ENCODE measurements at regions not wholly inside any gene's neighbourhood (a gene's known extent, or its start where the extent isn't known, plus 50 kb on each side); places are given as distances from the start of the nearest gene placed in this dataset.
A peak's percentile ranks its signal among the peaks of the same experiment; 100 is the strongest.
"Not testable (repeated sequence)": the region's sequence is repeated elsewhere in the genome, so short reads cannot be mapped to it uniquely, and the experiment has no call there.

DNA sequence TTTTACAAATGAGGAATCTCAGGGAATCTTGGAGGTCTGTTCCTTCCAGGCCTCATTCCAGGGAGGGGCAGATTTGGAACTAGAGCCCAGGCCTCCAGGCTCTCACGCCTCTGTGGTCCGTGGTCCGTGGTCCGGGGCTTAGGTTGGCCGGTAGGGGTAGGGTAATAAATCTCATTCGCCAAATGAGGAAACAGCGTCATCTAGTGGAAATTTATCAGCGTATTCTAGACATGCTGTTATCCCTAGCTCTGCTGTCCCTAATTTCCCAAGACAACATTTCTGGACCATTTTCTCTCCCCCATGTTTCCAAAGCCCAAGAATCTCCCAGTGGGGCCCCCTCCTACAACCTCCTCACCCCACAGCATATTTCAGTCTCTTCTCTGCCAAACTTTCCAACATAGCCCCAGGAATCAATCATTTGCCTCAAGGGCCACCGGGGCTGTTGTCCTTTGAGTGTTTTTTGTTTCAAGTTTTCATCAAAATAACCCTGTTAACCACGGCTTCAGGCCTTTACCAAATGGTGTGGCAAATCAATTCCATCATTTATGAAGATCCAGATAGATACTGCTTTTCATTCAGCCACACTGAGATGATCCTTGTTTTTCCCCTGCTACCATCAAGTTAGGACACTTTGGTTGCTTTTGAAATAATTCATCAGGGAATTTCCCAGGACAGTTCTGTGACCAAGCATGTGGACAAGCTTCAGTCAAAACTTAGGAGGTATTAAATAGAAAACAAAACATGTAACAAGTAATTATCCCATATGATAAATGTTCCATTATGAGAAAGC, 126.8 kb downstream of the ALDH8A1 start:
- peak in 41 of 56 donors; percentile 3 to 75 (median 21) for DNase-seq

DNA sequence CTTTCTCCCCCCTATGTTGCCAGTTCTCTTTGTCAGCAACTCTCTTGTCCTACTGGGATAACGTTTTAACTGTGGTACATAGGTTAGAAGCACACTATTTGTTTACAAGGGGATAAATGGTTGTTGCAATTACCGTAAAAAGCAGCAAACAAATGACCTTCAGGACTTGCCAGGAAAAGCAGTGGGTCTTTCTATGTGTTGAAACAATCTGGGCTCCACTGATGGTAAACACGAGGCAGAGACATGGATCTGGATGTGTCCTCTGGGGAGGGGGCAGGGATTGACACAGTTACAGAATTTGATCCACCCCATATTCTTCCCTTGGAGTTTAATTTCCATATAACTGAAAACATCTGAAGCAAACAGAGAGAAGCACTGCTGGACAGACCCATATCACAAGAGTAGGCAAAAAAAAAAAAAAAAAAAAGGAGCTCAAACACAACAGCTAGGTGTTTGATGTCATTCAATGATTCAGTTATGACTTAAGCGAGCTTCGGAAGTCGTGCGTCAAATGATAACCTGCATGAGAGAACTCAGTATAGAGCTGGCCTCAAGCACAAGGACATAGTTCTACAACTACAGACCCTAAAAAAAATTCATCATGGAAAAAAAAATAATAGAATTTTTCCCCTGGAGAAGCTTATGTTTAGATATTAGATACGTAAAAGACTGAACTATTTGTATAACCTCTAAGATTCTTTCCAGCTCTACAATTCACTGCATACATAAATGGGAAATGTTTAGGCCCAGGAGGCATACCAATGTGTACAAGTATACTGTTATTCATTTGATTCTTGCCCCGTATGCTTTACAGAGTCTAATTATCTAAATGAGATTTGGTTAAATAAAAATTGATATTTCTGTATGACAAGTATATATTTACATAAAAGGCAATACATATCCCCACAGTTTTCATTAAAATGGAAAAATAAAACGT, 127.7 kb downstream of the ALDH8A1 start:
- no peak for DNase-seq

- DNase-seq: no peak
Observed at GRCh38 chr6:134821397-134821796, 128.5 kb downstream of the ALDH8A1 start.

- no peak for DNase-seq
Observed at GRCh38 chr6:134819863-134820800, 129.8 kb downstream of the ALDH8A1 start.

DNA sequence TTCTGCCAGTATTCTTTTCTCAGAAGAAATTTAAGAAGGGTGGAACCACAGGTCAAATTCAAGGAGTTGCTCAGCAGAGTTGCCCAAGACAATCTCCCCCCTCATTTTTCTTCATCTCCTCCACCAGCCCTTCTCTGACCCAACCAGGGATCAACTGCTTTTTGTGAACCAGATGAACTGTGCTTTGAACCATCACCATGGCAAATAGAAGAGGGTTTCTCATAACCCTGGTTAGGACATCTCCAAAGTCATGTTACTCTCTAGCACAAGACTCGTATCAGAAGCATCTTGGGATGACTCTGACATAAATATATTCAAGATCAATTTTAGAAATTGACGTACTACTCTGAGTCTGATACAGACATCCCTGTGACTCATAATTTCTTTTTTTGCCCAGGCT, 130.7 kb downstream of the ALDH8A1 start:
- no peak for DNase-seq

DNA sequence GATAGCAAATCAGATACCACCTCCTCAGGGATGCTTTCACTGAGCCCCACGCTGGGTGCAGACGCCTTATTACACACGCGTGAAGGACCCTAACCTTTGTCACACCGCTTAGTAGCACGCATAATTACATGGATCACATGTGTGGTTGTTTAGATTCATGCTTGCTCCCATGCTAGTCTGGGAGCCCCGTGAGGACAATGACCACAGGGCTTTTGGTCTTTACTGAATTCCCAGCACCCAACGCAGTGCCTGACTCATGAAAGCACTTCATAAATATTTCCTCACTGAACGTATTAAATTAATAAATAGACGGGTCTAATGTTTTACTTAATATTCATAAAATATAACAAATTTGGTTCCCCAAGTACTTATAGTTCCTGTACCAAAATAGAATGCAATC, 132.5 kb downstream of the ALDH8A1 start:
- DNase-seq: no peak

DNA sequence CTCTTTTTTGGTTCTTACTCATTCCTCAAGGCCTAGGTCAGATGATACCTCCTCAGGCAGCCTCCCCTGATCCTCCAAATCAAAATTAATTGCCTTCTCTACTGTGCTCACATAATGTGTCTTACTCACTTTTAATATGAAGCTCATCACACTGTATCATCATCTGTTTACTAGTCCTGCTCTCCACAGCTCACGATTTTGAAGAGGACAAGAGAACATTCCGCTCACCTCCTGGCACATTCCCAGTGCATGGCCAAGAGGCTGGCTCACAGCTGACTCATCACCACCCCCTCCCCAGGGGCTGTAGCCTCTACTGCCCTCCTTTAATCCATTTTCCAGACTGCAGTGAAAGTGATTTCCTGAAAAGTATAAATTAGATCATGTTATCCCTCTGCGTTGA, 133.1 kb downstream of the ALDH8A1 start:
- DNase-seq: no peak

DNA sequence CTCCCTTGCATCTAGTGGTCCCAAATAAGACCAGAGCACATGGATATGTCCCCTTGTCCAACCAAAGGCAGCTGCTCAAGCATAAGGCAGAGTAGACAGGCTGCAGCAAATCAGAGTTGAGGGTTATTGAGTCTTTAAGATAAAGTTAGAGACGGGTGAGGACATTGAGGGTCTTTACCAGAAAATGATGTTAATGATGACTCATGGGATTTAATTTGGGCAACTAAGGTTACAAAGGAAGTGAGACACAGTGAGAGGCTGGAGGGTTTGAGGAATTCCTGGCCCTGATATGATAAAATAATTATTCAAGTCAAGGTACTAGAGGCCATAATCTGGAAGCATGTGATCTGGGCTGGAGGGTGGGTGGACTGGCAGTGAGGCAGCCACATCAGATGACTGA, 133.6 kb downstream of the ALDH8A1 start:
- DNase-seq: no peak

DNA sequence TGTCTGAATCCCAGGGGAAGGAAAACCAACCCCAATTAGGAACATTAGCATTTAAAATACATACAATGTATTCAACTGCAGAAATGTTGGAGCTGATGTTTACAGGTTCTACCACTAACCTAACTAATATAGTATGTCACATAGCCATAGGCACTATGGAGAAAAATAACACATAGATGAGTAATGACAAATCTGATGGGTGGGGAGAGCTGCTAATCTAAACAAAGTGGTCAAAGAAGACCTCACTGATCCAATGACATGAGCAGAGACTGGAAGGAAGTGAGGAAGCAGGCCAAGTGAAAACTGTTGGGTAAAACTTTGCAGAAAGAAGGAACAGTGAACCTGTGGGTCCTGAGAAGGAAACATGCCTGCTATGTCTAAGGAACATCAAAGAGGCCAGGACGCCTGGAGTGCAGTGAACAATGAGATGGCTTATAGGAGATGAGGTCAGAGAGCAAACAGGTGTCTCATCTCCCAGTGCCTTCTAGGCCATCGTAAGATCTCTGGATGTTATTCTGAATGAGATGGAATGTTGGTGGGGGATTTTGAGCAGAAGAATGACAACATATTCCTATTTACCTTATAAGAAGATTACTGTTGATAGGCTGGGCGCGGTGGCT, 135.7 kb downstream of the ALDH8A1 start:
- no peak for DNase-seq

GRCh38 chr6:134813146-134813545, 136.8 kb downstream of the ALDH8A1 start:
- no peak for DNase-seq

- DNase-seq: no peak
Observed at GRCh38 chr6:134810402-134810801, 139.5 kb downstream of the ALDH8A1 start.

- no peak for DNase-seq
Observed at GRCh38 chr6:134809130-134809529, 140.8 kb downstream of the ALDH8A1 start.

- no peak for DNase-seq
Observed at GRCh38 chr6:134806180-134806798, 143.6 kb downstream of the ALDH8A1 start.

- DNase-seq: no peak
Observed at GRCh38 chr6:134805168-134805567, 144.7 kb downstream of the ALDH8A1 start.

DNA sequence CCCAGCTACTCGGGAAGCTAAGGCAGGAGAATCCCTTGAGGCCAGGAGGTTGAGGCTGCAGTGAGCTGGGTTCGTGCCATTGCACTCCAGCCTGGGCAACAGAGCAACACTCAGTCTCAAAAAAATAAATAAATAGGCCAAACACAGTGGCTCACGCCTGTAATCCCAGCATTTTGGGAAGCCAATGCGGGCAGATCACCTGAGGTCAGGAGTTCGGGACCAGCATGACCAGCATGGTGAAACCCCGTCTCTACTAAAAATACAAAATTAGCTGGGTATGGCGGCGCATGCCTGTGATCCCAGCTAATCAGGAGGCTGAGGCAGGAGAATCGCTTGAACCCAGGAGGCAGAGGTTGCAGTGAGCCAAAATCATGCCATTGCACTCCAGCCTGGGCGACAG, 145.6 kb downstream of the ALDH8A1 start:
- not testable (repeated sequence) for DNase-seq

- DNase-seq: no peak
Observed at GRCh38 chr6:134802426-134803058, 147.4 kb downstream of the ALDH8A1 start.

DNA sequence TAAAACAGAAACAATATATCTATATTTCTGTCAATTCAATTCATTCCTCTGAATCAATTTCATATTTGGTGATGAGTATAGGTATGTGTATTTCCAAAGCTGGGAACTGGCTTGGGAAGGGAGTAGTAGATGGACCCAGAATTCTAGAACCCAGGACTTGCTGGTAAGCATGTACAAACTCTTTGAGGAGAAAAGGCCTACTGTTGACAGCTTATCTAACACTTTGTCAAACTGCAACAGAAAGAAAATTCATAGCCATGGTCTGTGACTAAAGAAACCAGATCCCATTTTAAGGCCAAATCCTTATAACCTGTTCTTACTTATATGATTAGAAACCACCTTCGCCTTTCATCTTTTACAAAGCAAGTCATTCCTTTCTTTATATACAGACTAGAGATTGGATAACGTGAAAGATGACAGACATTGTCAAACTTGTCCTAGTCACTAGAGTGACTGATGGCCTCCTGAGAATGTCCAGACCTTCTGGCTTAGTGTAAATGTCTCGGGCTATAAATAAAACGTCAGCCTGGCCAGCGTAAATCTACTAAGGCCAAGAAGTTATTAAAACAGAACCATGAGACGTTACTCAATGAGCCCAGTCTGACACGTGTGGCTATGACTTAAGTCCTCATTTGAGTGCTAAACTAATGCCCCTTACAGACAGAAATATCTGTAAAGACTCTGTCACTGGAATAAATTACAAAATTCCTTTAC, 152.3 kb downstream of the ALDH8A1 start:
- DNase-seq: no peak

DNA sequence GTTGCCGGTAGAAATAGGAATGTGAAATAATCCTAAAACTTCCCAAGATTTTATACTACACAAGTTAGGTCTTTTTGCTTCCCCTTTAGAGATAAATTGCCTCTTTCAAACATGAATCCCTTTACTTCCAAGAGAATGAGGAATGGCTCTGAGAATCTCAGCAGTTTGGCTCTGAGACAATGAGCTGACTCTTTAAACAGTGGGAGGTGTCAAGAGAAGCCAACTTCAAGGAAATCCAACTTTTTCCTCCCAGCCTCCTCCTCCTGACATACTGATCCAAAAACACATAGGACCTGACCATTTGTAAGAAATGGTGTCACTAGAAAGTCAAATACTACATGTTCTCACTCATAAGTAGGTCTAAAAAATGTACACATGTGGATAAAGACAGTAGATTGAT, 154.2 kb downstream of the ALDH8A1 start:
- DNase-seq: no peak

DNA sequence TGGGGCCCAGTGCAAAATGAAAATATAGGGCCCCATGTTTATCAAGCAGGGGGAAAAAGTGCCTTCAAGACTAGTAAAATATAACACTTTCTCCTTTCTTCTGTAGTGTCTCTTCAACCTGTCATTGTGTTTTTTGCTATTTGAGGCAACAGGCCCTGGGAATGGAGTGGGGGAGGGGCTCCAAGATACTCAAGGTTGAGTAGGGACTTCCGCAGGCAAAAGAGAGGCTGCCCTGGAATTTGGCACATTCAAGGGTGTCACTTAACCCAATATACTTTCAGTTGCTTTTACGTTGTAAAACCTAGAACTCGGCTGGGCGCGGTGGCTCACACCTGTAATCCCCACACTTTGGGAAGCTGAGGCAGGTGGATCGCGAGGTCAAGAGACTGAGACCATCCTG, 154.9 kb downstream of the ALDH8A1 start:
- no peak for DNase-seq
